Brain microvascular endothelial cell (primary cell): ENCODE measurements at regions not wholly inside any gene's neighbourhood (a gene's known extent, or its start where the extent isn't known, plus 50 kb on each side); places are given as distances from the start of the nearest gene placed in this dataset.

Experiments used
- DNase-seq: peaks from one replicate; pipeline ENCODE4 v3.0.0-alpha.2; 2020
- H3K27ac ChIP-seq: fragments of 250-450 bp; sonication (Bioruptor Pico); 2 replicates; pipeline ENCODE4 v1.5.1; 2020; ENCODE audit warnings: mild to moderate bottlenecking, moderate library complexity
- H3K27me3 ChIP-seq: fragments of 250-450 bp; sonication (Bioruptor Pico); replicated peaks from 2 replicates; pipeline ENCODE4 v1.5.1; 2020; ENCODE audit warnings: mild to moderate bottlenecking
- H3K36me3 ChIP-seq: fragments of 250-450 bp; sonication (Bioruptor Pico); replicated peaks from 2 replicates; pipeline ENCODE4 v1.5.1; 2020; ENCODE audit warnings: mild to moderate bottlenecking
- H3K4me3 ChIP-seq: 2 replicates; pipeline ENCODE4 v1.5.1; 2011; ENCODE audit warnings: low read depth, mild to moderate bottlenecking, control low read depth, low read length, moderate library complexity
- in situ Hi-C: cut with HindIII; loops from 2 replicates; pipeline ENCODE4 v1.10.0; 2017; ENCODE audit warnings: low sequenced_read_pairs, low pct_ligation_motif_present
- TF ChIP-seq, protein P1 (sequence below): IDR thresholded peaks from 2 replicates; pipeline ENCODE4 v1.5.1; 2011; ENCODE audit warnings: low read depth, mild to moderate bottlenecking, moderate library complexity, low read length, control low read depth, inconsistent platforms; ENCODE audit errors: missing control alignments

DNA sequence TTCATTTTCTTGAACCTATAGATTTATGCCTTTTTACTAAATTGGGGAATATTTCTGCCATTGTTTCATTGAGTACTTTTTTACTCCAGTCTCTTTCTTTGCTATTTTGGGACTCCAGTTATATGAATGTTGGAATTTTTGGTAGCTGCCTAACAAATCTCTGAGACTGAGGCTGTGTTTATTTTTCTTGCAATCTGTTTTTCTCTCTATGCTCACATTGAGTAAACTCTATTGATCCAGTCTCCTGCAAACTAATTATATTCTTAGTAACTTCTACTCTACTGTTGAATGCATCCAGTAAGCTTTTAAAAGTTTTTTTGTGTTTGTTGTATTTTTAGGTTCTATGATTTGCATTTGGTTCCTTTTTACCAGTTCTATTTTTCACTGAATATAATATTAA is 903.4 kb upstream of the GJE1 start:
- H3K4me3 ChIP-seq: no peak overlapping the region
- no peaks in the 10 kb centered on the region for H3K36me3 ChIP-seq
- H3K27me3 ChIP-seq: no peaks in the 10 kb centered on the region
- H3K27ac ChIP-seq: no peak overlapping the region
- no peak for DNase-seq
- in situ Hi-C loops: no loop called here
- TF ChIP-seq, protein P1, sequence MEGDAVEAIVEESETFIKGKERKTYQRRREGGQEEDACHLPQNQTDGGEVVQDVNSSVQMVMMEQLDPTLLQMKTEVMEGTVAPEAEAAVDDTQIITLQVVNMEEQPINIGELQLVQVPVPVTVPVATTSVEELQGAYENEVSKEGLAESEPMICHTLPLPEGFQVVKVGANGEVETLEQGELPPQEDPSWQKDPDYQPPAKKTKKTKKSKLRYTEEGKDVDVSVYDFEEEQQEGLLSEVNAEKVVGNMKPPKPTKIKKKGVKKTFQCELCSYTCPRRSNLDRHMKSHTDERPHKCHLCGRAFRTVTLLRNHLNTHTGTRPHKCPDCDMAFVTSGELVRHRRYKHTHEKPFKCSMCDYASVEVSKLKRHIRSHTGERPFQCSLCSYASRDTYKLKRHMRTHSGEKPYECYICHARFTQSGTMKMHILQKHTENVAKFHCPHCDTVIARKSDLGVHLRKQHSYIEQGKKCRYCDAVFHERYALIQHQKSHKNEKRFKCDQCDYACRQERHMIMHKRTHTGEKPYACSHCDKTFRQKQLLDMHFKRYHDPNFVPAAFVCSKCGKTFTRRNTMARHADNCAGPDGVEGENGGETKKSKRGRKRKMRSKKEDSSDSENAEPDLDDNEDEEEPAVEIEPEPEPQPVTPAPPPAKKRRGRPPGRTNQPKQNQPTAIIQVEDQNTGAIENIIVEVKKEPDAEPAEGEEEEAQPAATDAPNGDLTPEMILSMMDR: no peak

DNA sequence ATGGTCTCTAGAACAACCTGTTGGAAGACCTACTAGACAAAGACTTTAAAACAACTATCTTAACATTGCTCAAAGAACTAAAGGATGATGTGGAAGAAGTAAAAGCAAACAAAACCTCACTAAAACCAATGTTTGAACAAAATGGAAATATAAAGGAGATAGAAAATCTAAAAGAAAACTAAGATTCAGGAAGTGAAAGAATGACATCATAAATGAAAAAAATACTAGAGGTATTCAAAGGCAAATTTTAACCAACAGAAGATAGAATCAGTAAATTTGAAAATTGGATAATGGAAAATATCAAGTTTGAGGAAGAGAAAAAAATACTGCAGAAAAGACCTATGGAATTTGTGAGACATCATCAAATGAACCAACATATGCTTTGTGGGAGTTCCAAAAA is 914.1 kb upstream of the GJE1 start:
- TF ChIP-seq, protein P1: no peak
- in situ Hi-C loops: no loop called here
- DNase-seq: no peak
- Histone ChIP-seq H3K27ac (no peak overlapping the region), H3K4me3 (no peak overlapping the region), H3K36me3 (no peaks in the 10 kb centered on the region), H3K27me3 (no peaks in the 10 kb centered on the region)

DNA sequence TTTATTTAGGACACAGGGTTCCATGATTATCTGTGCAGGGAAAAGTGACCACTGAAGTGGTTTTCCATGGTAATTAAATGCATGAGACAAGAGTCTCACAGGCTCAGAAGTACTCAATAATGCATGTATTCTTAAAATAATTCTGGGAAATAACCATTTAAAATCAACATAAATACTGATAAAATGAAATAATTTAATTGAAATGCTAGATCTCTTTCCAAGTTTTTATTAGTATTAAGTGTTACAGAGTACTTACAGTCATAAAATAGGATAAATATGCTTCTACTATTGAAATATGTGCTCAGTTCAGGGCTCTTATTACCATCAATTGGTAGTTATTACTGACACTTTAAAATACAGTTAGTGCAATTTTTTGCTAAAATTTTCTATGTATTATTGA is 916.0 kb upstream of the GJE1 start:
- in situ Hi-C loops: no loop called here
- Histone ChIP-seq H3K27ac (no peak overlapping the region), H3K27me3 (no peaks in the 10 kb centered on the region), H3K36me3 (no peaks in the 10 kb centered on the region), H3K4me3 (no peak overlapping the region)
- TF ChIP-seq, protein P1: no peak
- DNase-seq: no peak

DNA sequence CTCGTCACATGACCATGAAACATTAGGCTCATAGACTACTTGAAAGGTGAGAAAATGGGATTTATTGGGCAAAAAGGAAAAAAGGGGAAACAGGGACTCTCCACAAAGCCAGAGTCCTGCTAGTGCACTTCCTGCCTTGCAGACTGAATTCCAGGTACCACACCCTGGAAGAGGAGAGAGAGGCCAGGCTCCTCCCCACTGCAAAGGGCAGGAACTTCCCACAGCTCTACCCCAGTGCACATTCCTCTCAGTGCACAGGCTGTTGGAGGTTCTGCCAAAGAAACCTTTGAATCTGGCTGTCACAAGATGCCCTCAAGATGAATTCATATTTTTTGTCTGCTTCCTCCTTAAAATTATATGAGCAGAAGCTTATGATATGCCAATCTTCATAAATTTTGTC is 920.4 kb upstream of the GJE1 start:
- Histone ChIP-seq H3K27ac (no peak overlapping the region), H3K4me3 (no peak overlapping the region), H3K27me3 (no peaks in the 10 kb centered on the region), H3K36me3 (no peaks in the 10 kb centered on the region)
- no peak for DNase-seq
- TF ChIP-seq, protein P1: no peak
- in situ Hi-C loops: no loop called here

DNA sequence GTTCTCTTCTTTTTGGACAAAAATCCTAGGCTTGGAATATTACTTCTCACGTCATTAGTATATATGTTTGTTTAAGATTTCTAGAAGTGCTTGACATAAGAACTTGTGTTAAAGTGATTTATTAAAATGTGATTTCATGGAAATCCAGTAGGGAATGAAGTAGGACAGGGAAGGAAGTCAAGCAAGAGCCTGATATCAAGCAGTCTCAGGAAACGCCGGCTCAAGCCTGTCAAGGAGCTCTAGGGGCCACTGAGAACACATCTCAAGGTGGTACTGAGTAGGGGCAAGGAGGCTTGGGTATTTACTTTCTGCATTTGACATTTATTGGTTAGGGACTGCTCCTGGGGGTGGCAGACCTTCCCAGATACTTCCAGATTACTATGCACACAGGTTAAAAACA is 920.9 kb upstream of the GJE1 start:
- TF ChIP-seq, protein P1: no peak
- Histone ChIP-seq H3K27ac (no peak overlapping the region), H3K27me3 (no peaks in the 10 kb centered on the region), H3K36me3 (no peaks in the 10 kb centered on the region), H3K4me3 (no peak overlapping the region)
- DNase-seq: no peak
- in situ Hi-C loops: no loop called here

DNA sequence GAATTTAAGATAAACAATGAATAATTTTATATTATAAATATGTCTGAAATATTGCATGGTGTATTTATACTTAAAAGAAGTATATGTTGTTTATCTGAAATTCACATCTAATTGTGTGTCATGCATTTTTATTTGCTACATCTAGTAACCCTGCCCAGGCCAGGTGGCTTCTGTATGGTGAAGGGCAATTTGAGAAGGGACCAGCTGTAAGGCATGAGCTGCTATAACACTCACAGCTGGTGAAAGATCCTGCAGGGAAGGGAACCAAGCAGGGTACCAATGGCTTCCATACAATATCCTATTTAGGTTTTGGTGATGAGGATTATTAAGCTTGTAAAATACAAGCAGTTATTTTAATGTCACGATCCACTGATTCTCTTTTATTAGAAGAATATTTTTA is 921.8 kb upstream of the GJE1 start:
- H3K27me3 ChIP-seq: no peaks in the 10 kb centered on the region
- no peak overlapping the region for H3K27ac ChIP-seq
- in situ Hi-C loops: no loop called here
- no peaks in the 10 kb centered on the region for H3K36me3 ChIP-seq
- H3K4me3 ChIP-seq: no peak overlapping the region
- no peak for DNase-seq
- TF ChIP-seq, protein P1: no peak
